GM12878 (cell line): ENCODE measurements at regions not wholly inside any gene's neighbourhood (a gene's known extent, or its start where the extent isn't known, plus 50 kb on each side); places are given as distances from the start of the nearest gene placed in this dataset.

ENCODE experiments used
- ATAC-seq: fragments of 200-7000 bp; cut with Tn5 transposase; 3 replicates; pipeline ENCODE4 v1.9.1; 2020; ENCODE audit warnings: mild to moderate bottlenecking, moderate library complexity
- BruUV-seq: library from RNA; stranded (reverse); fragments of 400-500 nt; replicated peaks from 2 replicates; lab custom pipeline; 2021; lab: Mats Ljungman, UMichigan
- CTCF ChIA-PET: fragments of 300-600 bp; sonication (Branson Sonifier 250); formaldehyde crosslinking; extraction: SDS; loops from one replicate; lab custom pipeline; 2021; ENCODE audit warnings: inconsistent platforms; lab: Yijun Ruan, JAX
- POLR2A ChIA-PET: fragments of 350-600 bp; formaldehyde crosslinking; extraction: SDS; loops from one replicate; lab custom pipeline; 2021; ENCODE audit warnings: inconsistent platforms; lab: Charles Lee
- RAD21 ChIA-PET: fragments of 300-600 bp; sonication (Branson Sonifier 250); formaldehyde crosslinking; loops from one replicate; lab custom pipeline; 2023; ENCODE audit warnings: antibody characterized with exemption; ENCODE audit not compliant: unreplicated experiment; lab: Charles Lee
- SMC1A ChIA-PET: fragments of 300-600 bp; sonication (Branson Sonifier 250); formaldehyde crosslinking; loops from one replicate; lab custom pipeline; 2023; ENCODE audit not compliant: unreplicated experiment, uncharacterized antibody; lab: Charles Lee
- DNase-seq: peaks from one replicate; pipeline ENCODE4 v3.0.0-alpha.2; 2011; ENCODE audit warnings: low read depth, low spot score
- FAIRE-seq: peaks from 3 replicates; lab custom pipeline; 2011; peaks lifted over from hg19 to GRCh38; lab: Jason Lieb, UNC
- H2AFZ ChIP-seq: 2 replicates; pipeline ENCODE4 v1.6.0; 2011; ENCODE audit warnings: low read depth, low read length, control low read depth; ENCODE audit not compliant: control insufficient read depth
- H3K27ac ChIP-seq: 2 replicates; pipeline ENCODE4 v1.5.1; 2011; ENCODE audit warnings: control low read depth; ENCODE audit not compliant: control insufficient read depth, insufficient read depth
- H3K27me3 ChIP-seq, 2 experiments: replicated peaks in 1 of 2; 2 replicates each; pipeline versions ENCODE4 v1.6.0 to v1.6.1; 2011; ENCODE audit warnings: low read length in 1 of 2; ENCODE audit not compliant: control insufficient read depth in 2 of 2, insufficient read depth in 2 of 2
- H3K36me3 ChIP-seq, 2 experiments: 2 replicates each; pipeline ENCODE4 v1.5.1; 2011; ENCODE audit warnings: low read length in 1 of 2; ENCODE audit not compliant: control insufficient read depth in 2 of 2, insufficient read depth in 2 of 2
- H3K4me1 ChIP-seq: 2 replicates; pipeline ENCODE4 v1.6.1; 2011; ENCODE audit warnings: mild to moderate bottlenecking, low read length, moderate library complexity, mixed read lengths; ENCODE audit not compliant: control insufficient read depth, insufficient read depth
- H3K4me2 ChIP-seq: 2 replicates; pipeline ENCODE4 v1.6.0; 2011; ENCODE audit warnings: control low read depth; ENCODE audit not compliant: control insufficient read depth, insufficient read depth
- H3K4me3 ChIP-seq: fragments of 200-600 bp; sonication (generic); 2 replicates; pipeline ENCODE4 v1.5.1; 2016
- H3K79me2 ChIP-seq: 2 replicates; pipeline ENCODE4 v1.6.0; 2011; ENCODE audit warnings: low read length; ENCODE audit not compliant: control insufficient read depth, insufficient read depth
- H3K9ac ChIP-seq: 2 replicates; pipeline ENCODE4 v1.8.0; 2011; ENCODE audit warnings: low read length, control low read depth, mixed read lengths; ENCODE audit not compliant: control insufficient read depth, insufficient read depth
- H3K9me3 ChIP-seq: replicated peaks from 3 replicates; pipeline ENCODE4 v1.5.1; 2011; ENCODE audit warnings: mild to moderate bottlenecking, low read length; ENCODE audit not compliant: control insufficient read depth, insufficient read depth
- H4K20me1 ChIP-seq: 2 replicates; pipeline ENCODE4 v1.6.0; 2011; ENCODE audit not compliant: control insufficient read depth, insufficient read depth
- BCLAF1 ChIP-seq: fragments of 450-650 bp; IDR thresholded peaks from 2 replicates; pipeline ENCODE4 v1.6.1; 2017; ENCODE audit warnings: antibody characterized with exemption, mild to moderate bottlenecking, moderate library complexity
- MLLT1 ChIP-seq: fragments of 450-650 bp; IDR thresholded peaks from 2 replicates; pipeline ENCODE4 v1.6.1; 2016; ENCODE audit warnings: mild to moderate bottlenecking
- MTA3 ChIP-seq: IDR thresholded peaks from 2 replicates; pipeline ENCODE4 v1.6.1; 2012; ENCODE audit warnings: low read length, inconsistent platforms, borderline replicate concordance
- MYC ChIP-seq: IDR thresholded peaks from 2 replicates; pipeline ENCODE4 v1.6.1; 2011; ENCODE audit warnings: mild to moderate bottlenecking, low read length, moderate library complexity, inconsistent platforms; ENCODE audit not compliant: insufficient read depth, insufficient replicate concordance, insufficient read length, severe bottlenecking
- NR2C2 ChIP-seq: IDR thresholded peaks from 2 replicates; pipeline ENCODE4 v1.6.1; 2011; ENCODE audit warnings: borderline replicate concordance, low read depth; ENCODE audit not compliant: control insufficient read depth, insufficient read length
- SPI1 ChIP-seq: IDR thresholded peaks from 2 replicates; pipeline ENCODE4 v1.6.1; 2011; ENCODE audit warnings: low read depth, mild to moderate bottlenecking, low read length, moderate library complexity, borderline replicate concordance; ENCODE audit not compliant: insufficient read depth
- WGBS: methylation state at CpG from one replicate; pipeline ENCODE4 v1.1.6; 2016; ENCODE audit warnings: low lambda C conversion rate; ENCODE audit not compliant: insufficient replicate concordance, insufficient coverage; ENCODE audit errors: missing lambda C conversion rate; 5-methylcytosine and 5-hydroxymethylcytosine counted together
- in situ Hi-C: fragments of 300-500 bp; cut with MboI; formaldehyde crosslinking; loops from 9 replicates; pipeline ENCODE4 v1.14.3; 2018; ENCODE audit warnings: mixed read lengths
- intact Hi-C: fragments of 100-400 bp; cut with micrococcal nuclease; formaldehyde crosslinking; loops from one replicate; pipeline ENCODE4 v1.14.2; 2022; ENCODE audit not compliant: unreplicated experiment
- TF ChIP-seq, protein P1 (sequence below): fragments of 450-650 bp; IDR thresholded peaks from 2 replicates; pipeline ENCODE4 v1.6.1; 2017; ENCODE audit warnings: mild to moderate bottlenecking

GRCh38 chr5:127153521-127153920, 80.2 kb upstream of the C5orf63 start:
- Histone ChIP-seq H3K4me1 (no peaks in the 10 kb centered on the region), H3K9ac (no peak overlapping the region), H3K4me2 (no peak overlapping the region), H3K9me3 (no peaks in the 10 kb centered on the region; the same call in 2 of the 3 replicates), H3K27me3 (no peaks in the 10 kb centered on the region), H3K79me2 (no peaks in the 10 kb centered on the region), H3K27ac (no peak overlapping the region), H2AFZ (no peak overlapping the region), H4K20me1 (no peaks in the 10 kb centered on the region), H3K4me3 (no peak overlapping the region), H3K36me3 (no peaks in the 10 kb centered on the region)
- ChIA-PET RAD21 (no interaction called here), SMC1A (no interaction called here), CTCF (no interaction called here), POLR2A (no interaction called here)
- no TSS peak for BruUV-seq
- in situ Hi-C loops (no loop called here), intact Hi-C loops (no loop called here)
- ATAC-seq, result no peak
- TF ChIP-seq MLLT1 (no peak), MTA3 (no peak), BCLAF1 (no peak), SPI1 (no peak), MYC (no peak), NR2C2 (no peak)
- TF ChIP-seq, protein P1, sequence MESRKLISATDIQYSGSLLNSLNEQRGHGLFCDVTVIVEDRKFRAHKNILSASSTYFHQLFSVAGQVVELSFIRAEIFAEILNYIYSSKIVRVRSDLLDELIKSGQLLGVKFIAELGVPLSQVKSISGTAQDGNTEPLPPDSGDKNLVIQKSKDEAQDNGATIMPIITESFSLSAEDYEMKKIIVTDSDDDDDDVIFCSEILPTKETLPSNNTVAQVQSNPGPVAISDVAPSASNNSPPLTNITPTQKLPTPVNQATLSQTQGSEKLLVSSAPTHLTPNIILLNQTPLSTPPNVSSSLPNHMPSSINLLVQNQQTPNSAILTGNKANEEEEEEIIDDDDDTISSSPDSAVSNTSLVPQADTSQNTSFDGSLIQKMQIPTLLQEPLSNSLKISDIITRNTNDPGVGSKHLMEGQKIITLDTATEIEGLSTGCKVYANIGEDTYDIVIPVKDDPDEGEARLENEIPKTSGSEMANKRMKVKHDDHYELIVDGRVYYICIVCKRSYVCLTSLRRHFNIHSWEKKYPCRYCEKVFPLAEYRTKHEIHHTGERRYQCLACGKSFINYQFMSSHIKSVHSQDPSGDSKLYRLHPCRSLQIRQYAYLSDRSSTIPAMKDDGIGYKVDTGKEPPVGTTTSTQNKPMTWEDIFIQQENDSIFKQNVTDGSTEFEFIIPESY, result no peak
- FAIRE-seq, result no peak
- no peak for DNase-seq
- 53% methylated on average over 3 of the region's 3 CpGs for WGBS
